ENCODE measurements at regions not wholly inside any gene's neighbourhood (a gene's known extent, or its start where the extent isn't known, plus 50 kb on each side); places are given as distances from the start of the nearest gene placed in this dataset.

- no peaks in the 10 kb centered on the region for H3K36me3 ChIP-seq (ENCODE audit: insufficient read depth, low read length)
- H3K9me3 Mint-ChIP-seq, result peaks cover 0 to 13% (median 4%) of the 10 kb centered on the region in 8 donors
- H3K27ac ChIP-seq (ENCODE audit: low read depth, low read length), result no peak overlapping the region
- no peaks in the 10 kb centered on the region for H3K4me1 ChIP-seq (ENCODE audit: insufficient read depth, low read length)
- H3K4me3 ChIP-seq (ENCODE audit: low read length in 2 of 2), result no peak overlapping the region
- no peak overlapping the region for H3K4me3 Mint-ChIP-seq
- ChIA-PET POLR2A (ENCODE audit: partially characterized antibody) (no interaction called here), CTCF (ENCODE audit: partially characterized antibody) (no interaction called here)
- intact Hi-C loops (cut with micrococcal nuclease), result no loop called here
- H3K4me1 Mint-ChIP-seq, result no peaks in the 10 kb centered on the region
- no peaks in the 10 kb centered on the region for H3K9me3 ChIP-seq (ENCODE audit: control insufficient read depth in 1 of 2, low read length in 2 of 2)
- H3K36me3 Mint-ChIP-seq, result no peaks in the 10 kb centered on the region
- H3K27me3 Mint-ChIP-seq, result no peaks in the 10 kb centered on the region
- DNase-seq, result no peak
- no peak overlapping the region for H3K27ac Mint-ChIP-seq
- H3K27me3 ChIP-seq (ENCODE audit: insufficient read depth, low read length), result no peaks in the 10 kb centered on the region
Observed at GRCh38 chr18:55647331-55647730, 59.3 kb upstream of the TCF4 start.

- Mint-ChIP-seq H3K27me3 (no peaks in the 10 kb centered on the region), H3K27ac (no peak overlapping the region), H3K9me3 (peaks cover 0 to 13% (median 7%) of the 10 kb centered on the region in 8 donors), H3K4me3 (no peak overlapping the region), H3K4me1 (no peaks in the 10 kb centered on the region), H3K36me3 (no peaks in the 10 kb centered on the region)
- POLR2A ChIA-PET (ENCODE audit: partially characterized antibody), result no interaction called here
- H3K9me3 ChIP-seq (ENCODE audit: control insufficient read depth in 1 of 2, low read length in 2 of 2), result no peaks in the 10 kb centered on the region
- H3K4me3 ChIP-seq (ENCODE audit: low read length in 2 of 2), result no peak overlapping the region
- H3K36me3 ChIP-seq (ENCODE audit: insufficient read depth, low read length), result no peaks in the 10 kb centered on the region
- no peaks in the 10 kb centered on the region for H3K4me1 ChIP-seq (ENCODE audit: insufficient read depth, low read length)
- CTCF ChIA-PET (ENCODE audit: partially characterized antibody), result no interaction called here
- no peak for DNase-seq
- H3K27me3 ChIP-seq (ENCODE audit: insufficient read depth, low read length), result no peaks in the 10 kb centered on the region
- no peak overlapping the region for H3K27ac ChIP-seq (ENCODE audit: low read depth, low read length)
- intact Hi-C loops (cut with micrococcal nuclease), result no loop called here
Observed at GRCh38 chr18:55642191-55642590, 54.2 kb upstream of the TCF4 start.

- H3K27ac ChIP-seq (ENCODE audit: low read depth, low read length), result no peak overlapping the region
- Mint-ChIP-seq H3K27ac (no peak overlapping the region), H3K36me3 (no peaks in the 10 kb centered on the region), H3K4me1 (no peaks in the 10 kb centered on the region), H3K27me3 (no peaks in the 10 kb centered on the region), H3K9me3 (peaks cover 0 to 13% (median 7%) of the 10 kb centered on the region in 8 donors), H3K4me3 (no peak overlapping the region)
- ChIA-PET CTCF (ENCODE audit: partially characterized antibody) (no interaction called here), POLR2A (ENCODE audit: partially characterized antibody) (no interaction called here)
- no peak for DNase-seq
- H3K4me3 ChIP-seq (ENCODE audit: low read length in 2 of 2), result no peak overlapping the region
- no peaks in the 10 kb centered on the region for H3K4me1 ChIP-seq (ENCODE audit: insufficient read depth, low read length)
- intact Hi-C loops (cut with micrococcal nuclease), result no loop called here
- no peaks in the 10 kb centered on the region for H3K36me3 ChIP-seq (ENCODE audit: insufficient read depth, low read length)
- no peaks in the 10 kb centered on the region for H3K9me3 ChIP-seq (ENCODE audit: control insufficient read depth in 1 of 2, low read length in 2 of 2)
- H3K27me3 ChIP-seq (ENCODE audit: insufficient read depth, low read length), result no peaks in the 10 kb centered on the region
Observed at GRCh38 chr18:55641486-55641885, 53.5 kb upstream of the TCF4 start.
